ENCODE measurements at regions not wholly inside any gene's neighbourhood (a gene's known extent, or its start where the extent isn't known, plus 50 kb on each side); places are given as distances from the start of the nearest gene placed in this dataset.
"Not testable (repeated sequence)": the region's sequence is repeated elsewhere in the genome, so short reads cannot be mapped to it uniquely, and the experiment has no call there.

DNA sequence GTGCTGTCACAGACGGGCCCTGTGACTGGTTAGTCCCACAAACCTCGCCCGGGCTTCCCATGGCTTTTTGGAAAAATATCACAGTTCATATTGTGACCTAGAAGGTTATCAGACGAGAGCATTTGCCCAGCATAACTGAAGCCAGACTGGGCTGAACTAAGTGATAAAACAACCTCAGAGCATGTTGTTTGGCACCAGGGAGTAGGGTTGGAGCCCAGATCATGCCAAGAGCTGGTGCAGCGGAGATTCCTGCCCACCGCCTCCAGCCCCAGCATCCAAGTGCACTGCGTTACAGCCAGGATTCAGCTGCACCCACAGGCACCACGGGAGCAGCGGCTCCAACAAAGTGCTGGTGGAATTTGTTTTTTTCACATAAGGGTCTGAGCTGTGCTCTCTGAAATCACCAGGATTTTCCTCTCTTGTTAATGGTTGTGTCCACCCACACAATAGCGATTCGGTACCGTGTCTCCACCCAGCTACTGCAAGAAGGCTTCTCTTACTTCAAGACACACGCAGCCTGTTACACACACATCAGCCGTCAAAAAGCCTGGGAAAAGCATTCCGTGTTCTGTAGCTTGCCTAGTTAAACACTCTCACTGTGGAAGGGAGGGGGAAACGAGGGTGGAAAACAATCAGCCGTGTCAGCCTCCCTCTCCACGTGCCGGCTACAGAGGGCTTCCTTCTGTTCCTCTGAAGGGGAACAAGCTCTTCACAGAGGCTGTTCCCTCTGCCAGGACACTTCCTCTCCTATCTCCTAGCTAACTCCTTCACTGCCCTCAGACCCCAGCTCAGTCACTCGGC lies 273.8 kb downstream of the C16orf95 start:
- DNase-seq = no peak

DNA sequence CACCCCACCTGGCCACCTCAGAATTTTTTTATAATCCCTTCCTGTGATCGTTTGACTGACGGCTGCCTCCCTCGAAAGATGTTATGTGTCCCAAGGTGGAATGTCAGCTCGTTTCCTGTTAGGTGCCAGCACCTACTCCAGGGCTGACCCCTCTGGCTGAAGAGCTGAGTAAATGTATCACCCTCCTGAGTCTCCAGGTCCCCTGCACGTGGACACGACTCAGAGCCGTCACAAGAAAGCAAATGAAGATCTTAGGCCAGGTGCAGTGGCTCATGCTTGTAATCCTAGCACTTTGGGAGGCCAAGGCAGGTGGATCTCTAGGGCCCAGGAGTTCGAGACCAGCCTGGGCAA lies 273.2 kb downstream of the C16orf95 start:
- no peak for DNase-seq

DNA sequence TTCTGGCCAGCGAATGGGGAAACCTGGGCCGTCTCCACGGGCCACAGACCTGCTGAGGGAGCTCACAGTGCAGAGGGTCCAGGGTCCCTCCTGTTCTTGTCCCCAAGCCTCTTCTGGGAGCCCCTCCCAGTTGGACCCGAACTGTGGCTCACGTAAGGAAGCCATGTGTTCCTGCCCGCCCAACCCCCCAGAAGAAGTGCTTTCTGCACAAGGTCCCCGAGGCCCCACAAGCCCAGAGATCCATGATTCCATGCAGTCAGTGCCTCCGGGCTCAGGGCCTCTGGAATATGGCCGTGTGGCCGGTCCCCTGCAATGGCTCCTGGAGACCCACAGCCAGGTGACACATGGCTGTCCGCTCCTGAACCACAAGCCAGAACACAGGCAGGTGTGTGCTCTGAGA lies 272.4 kb downstream of the C16orf95 start:
- no peak for DNase-seq

DNA sequence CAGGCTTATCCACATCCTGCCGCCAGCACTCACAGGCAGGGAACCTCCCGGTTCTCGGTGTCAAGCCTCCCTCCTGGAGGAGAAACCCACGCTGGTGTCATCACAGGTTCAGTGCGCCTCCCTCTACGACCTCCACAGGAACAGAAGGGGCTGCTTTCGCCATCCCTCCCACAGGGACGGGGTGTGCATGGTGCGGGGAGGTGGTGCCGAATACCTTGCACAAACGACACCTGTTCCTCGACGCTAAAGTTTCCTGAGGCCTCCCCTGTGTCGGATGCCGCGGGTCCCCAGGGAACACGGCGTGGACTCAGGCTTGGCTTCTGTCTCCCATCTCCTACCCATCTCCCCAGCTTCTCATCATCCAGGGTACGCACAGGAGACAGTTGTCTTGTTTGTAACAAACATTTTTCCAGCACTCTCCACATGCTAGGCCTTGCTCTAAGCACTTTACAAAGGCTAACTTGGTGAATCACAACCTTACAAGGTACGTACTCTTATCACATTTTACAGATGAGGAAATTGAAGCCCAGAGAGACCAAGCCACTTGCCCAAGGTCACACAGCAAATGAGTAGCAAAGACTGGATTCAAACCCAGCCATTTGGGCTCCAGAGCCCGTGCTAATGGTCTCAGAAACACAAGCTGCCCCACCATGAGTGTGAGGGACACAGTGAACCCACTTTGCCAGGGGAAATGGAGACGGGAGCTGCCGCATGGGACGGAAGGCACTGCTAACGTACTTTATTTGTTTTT lies 271.6 kb downstream of the C16orf95 start:
- no peak for DNase-seq

DNA sequence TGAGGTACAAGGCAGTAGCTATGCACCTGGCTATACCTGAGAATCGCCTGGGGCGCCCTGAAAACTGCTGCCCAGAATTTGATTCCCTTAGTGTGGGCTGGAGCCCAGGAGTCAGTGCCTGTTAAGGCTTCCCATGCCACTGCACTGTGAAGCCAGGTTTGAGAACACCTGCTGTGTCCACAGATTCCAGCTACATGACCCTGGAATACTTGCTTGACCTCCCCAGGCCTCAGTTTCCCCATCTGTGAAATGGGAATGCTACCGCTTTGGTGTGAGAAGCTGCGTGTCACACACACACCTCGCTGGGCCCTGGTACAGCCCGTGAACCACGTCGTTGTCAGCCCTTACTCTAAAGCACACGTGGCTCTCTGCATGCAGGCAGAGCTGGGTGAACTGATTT lies 271.0 kb downstream of the C16orf95 start:
- DNase-seq = no peak

DNA sequence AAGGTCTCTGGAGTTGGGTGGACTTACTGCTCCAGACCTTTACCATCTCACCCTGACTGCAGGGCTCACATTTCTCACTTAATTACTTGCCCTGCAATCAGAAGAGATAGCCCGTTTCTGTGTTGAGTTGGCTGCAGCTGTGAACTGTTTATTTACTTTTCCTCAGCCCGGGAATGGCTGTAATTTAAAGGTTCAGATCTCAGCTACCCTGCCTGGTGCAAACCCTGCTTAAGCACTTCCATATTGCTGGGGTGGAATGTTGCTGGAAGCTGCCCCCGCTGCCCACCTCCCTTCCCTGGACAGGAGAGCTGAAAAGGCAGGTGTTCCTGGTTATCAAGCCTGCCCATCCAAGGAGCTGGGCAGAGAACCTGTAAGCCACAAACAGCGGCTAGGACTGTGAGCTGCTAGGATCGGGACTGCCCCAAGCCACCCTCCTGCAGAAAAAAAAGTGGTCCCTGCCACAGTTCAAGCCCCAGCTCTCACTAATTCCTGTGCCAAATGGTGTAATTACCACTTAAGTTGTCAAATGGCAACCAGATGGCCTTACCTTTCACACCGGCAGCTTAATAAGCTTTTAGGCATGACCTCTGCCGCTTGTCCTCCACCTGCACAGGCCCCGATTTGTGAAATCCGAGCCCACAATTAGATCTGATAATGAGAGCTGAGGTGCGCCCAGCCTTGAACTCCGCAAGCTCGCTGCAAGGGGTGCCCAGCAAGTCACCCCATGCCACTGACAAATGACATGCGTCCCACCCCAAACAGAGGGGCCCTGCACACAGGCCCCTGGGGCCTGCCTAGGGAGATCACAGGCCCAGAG lies 269.8 kb downstream of the C16orf95 start:
- DNase-seq = no peak

DNA sequence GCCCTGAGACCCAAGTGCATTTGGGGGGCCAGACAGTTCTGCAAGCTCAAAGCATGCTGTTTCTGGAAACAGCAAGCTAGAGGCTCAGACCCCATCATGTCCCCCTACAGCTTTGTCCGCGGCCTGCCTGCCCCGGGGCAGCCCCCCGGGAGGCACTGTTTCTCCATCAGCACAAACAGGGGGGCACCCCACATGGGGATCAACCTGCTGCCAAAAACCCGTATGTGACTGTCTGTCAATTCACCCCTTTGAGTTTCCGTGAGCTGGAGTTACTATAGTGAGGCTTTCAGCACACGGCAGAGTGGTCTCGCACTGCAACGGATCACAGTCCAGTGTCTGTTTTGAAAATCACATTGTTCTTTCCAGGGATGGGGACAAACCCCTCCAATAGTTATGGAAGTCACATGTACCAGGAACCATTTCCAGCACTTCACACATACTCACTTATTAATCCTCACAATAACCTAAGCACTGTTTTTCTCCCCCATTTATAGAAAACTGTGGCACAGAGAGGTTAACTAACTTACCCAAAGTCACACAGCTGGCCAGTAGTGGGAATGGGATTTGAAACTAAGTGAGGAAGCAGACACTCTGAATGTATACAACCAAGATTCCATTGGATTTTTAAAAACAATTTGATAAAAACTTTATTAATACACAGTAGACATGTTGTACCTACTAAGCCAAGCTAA lies 269.0 kb downstream of the C16orf95 start:
- DNase-seq = no peak

DNA sequence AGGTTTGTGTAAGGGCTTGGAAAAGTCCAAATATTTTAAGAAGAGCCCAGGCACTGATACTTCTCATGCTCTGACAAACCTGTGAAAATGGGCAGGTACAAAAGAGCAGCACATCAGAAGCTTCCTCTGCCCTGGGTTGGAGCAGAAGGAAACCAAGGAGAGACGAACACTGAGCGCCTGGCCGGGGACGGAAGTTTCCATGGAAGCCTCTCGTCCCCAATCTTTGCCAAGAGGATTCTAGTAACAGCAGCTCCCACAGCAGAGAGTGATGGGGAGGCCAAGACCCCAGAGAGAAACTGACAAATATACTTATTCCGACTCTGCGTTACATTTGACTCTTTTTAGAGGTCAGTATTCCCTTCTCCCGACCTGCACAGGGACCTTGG lies 268.5 kb downstream of the C16orf95 start:
- no peak for DNase-seq

DNA sequence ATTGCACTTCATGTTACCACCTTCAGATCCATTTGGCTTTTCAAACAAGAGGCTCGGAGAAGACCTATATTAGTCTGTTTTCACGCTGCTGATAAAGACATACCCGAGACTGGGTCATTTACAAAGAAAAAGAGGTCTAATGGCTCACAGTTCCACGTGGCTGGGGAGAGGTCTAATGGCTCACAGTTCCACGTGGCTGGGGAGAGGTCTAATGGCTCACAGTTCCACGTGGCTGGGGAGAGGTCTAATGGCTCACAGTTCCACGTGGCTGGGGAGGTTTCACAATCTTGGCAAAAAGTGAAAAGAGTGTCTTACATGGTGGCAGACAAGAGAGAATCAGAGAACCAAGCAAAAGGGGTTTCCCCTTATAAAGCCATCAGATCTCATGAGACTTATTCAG lies 268.0 kb downstream of the C16orf95 start:
- not testable (repeated sequence) for DNase-seq

DNA sequence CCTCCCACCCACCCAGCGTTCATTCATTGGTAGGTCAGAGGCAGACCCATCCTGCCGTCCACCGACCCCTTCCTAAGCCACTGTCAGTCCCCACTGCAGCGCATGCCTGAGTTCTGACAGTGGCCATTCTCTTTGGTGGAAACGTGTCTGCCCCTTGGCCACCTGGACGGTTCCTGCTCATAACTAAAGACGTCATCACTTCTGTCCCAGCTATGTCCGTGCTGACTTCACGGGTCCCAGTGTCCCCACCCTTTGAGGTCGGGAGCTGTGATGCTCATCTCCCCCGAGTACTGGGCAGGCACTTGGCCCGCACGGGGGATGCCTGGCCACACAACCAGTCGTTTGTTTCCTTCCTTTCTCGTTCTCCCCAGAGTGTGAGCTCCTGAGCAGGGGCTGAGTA lies 267.1 kb downstream of the C16orf95 start:
- DNase-seq = no peak

DNA sequence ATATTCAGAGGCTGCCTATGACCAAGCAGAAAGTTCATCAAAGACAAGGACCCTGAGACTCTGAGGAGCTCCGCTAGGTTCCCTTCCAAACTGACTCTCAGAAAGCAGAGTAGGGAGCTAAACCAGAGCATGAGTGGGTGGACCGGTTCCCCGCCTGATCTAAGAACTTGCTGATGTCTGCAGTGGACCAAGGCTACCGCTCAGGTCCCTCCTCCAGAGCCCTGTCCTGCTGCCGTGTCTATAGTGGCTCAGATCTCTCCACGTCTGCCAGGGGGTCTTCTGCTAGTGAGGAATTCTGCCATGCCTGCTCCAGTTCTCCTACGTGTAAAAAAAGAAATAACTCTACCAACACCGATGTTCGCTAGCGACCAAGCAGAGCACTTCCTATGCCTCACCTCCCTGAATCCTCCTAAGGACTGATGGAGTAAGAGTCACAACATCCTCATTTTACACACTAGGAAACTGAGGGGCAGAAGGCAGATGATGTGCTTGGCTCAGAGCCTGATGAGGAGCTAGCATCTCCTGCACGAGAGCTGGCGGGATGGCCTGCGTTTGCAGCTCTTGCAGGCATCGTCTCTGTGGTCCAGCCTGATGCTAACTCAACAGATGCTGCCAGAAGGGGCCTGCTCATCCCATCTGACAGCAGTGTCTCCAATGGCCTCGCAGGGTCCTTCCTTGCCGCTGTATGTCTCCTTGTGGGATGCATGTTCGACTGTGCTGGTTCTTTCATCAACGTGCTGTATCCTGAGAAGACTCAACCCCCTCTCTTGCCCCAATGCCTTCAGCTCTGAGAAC lies 265.5 kb downstream of the C16orf95 start:
- no peak for DNase-seq

DNA sequence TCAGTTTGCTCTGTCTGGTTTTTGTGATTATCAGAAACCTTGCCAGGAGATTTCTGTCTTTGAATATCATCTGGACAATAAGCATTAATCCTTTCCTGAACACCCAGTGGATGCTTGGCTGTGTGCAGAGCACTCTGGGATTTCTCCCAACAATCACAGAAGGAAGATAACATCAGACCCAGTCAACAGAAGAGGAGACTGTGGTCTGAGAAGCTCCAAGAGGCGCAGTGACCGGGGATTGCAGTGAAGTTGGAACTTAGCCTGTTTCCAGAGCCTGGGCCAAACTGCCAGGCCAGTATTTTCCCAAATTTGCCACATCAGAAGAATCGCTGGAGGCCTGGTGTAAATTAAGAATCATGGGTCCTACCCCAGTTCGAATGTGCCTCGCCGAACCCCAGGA lies 264.7 kb downstream of the C16orf95 start:
- no peak for DNase-seq

DNA sequence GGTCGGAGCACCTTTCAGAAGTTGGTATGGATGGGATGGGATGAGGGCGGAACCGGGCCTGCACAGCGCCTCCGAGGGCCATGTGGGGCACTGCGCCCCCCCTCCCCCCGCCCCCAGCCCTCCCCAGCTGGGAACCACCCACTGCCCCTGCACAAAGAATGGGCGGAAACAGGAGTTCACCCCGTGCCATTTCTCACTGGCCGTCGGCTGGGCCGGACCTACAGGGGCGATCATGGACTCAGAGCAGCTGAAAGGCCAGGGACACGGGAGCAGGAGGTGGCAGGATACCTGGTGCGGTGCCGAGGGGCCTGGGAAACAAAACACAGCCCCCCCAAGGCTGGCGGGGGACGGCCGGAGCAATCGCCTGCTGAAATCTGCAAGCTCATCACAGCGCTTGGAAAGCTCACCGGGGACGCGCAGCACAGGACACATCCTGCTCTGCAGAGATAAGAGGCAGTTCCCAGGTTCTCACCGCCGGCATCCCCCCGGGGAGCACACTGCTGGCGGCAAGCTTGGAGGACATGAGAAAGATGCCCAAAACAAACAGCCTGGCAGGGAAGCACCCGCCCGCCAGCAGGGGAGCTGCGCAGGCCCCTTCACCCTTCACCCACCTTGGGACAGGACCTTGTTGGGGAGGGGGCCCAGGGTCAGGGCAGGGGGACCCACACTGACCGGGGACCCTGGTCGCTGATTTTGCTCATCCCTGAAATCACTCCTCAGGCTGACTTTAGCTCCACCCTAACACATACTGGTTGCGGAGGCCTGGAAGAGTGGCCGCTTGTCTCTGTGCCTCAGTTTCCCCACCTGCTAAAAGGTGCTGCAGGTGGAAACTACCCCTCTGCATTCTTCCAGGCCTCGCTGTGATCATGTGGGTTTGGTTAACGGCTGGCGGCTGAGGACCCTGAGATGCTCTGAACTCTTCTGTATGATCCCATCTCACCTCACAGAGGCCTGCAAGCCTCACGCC lies 263.9 kb downstream of the C16orf95 start:
- DNase-seq = no peak

DNA sequence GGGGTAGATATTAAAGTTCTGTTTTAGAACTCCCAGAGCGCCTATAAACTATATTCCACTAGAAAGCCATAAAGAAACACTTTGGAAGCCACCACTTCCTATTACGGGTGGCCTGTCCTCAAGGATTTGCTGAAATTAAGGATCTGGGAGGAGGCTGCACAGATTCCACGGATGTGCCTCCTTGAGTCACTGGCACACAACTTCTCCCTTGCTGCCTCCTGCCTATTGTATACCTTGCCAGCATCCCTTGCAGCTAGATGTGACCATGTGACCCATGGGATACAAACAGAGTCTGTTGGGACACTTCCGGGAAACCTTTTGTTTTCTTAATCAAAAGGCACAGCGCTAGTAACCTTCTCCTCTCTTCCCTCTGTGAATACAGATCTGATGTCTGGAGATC lies 263.0 kb downstream of the C16orf95 start:
- DNase-seq = no peak

DNA sequence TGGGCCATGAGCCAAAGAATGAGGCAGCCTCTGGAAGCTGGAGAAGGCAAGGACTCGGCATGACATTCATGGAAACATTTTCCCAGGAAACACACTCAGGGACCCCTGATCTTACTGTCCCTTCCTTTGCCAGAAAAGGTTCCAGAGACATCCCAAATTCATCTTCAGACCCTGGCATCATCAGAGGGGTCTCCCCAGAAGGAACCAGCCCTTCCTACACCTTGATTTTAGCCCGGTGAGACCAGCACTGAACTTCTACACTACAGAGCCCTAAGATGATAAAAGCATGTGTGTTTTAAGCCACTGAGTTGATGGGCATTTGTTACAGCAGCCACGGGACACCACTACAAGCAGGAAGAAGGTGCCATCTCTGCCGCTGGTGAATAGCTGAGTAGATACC lies 262.3 kb downstream of the C16orf95 start:
- DNase-seq = no peak

DNA sequence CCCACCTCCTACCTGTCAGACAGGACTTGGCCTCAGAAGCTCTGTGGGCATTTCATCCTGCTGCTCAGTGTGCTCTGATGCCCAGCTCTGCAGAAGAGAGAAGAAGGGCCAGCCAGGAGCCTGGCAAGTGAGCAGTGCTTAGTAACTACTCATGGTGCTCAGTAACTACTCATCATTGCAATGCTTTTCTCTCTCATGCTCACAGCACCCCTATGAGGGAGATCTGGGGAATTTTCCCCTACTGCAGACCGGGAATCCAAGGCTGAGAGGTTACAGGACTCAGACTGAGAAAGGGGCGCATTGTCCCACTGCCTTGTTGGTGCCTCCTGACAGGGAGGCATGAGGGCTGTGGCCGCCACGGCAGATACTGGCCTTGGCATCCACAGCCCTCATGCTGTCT lies 261.1 kb downstream of the C16orf95 start:
- DNase-seq = no peak

DNA sequence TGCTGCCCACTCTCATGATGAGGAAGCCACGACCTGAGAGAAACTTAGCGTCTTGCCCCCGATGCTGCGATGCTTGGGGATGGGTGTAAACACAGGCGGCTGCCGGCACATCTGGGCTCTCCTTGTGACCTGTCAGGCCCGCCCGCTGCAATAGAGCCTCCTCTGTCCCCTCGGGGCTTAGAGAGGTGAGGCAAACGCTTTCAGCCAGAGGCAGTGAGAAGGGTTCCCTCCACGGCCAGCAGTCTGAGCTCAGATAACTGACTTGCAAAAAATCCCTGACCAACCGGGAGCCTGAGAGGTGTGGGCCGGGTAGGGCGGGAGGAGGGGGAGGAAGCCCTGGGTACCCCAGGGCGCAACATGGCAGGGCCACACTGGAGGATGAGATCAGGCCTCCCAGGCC lies 260.6 kb downstream of the C16orf95 start:
- DNase-seq = no peak

DNA sequence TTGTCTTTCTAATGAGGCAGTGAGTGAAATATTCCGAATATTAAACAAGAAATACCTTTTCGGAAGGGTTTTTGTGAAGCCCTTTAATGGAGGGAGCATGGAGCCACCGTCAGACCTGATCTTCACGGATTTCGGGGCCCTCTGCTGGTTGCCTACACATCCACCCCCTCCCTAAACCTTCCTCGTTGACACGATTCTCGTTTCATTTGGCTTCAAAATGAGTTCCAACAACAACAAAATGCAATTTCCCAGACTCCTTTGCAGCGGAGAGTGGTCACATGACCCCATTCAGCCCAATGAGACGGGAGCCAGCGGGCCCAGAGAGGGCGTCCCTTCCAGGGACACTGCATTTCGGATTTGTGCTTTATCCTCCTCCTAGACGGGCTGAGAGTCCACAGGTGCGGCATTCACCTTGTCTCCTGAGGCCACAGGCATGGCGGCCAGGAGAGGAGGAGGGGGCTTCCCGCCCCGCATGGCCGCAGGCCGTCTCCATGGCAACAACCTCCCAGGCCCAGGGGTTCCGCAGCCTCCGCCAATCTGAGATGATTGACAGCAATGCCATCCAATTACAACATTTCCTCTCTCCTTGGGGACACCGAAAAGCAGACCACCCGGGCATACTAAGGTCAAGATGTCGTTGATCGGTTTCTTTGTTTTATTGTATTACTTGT lies 259.8 kb downstream of the C16orf95 start:
- no peak for DNase-seq

DNA sequence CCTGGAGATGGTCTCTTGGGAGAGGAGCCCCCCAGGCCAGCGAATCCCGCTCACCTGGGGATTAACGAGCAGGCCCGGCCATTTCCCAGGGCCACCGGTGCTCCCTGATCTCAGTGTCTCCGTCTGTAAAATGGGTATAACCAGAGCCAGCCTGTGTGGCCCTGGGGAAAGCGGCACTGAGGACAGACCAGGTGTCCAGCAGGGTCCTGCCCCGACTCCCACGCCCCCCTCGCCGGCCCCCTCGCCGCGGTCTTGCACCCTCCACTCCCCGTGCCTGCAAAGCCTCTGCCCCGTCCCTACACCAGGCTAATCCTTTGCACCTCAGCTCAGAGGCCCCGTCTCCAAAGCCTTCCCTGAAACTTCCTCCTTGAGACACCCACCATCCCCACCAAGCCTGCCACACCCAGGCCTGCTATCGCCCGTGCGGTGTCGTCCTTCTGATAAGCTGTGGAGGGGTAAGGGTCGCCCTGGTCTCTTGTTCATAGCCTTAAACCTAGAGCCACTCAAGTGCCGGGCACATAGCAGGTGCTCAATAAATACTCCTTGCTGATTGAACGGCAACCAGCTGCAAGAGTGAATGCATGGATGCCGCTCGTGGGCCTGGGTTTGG lies 259.1 kb downstream of the C16orf95 start:
- DNase-seq = no peak

DNA sequence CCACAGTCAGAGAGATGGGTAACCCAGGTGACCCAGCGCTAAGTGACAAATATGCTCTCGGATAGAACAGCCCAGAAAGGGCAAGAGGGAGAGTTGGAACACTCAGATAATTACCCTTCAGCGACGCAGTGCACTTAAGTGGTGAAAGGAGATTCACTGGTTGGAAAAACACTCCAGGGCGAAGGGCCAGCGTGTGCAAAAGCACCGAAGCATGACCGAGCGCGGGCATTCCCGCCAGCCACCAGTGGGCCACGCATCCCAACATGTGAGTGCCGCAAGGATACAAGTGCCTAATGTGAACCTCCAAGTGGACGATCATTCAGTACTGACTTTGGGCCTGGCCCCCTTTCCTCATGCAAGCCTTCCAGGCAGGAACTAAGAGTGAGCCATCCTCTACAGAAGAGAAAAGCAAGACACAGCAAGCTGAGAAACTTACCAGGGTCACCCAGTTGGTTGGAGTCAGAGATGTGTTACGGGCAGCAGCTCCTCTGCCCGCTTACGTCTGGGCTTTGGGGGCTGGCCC lies 258.4 kb downstream of the C16orf95 start:
- DNase-seq = no peak
